Glomerular visceral epithelial cell (primary cell): ENCODE measurements at regions not wholly inside any gene's neighbourhood (a gene's known extent, or its start where the extent isn't known, plus 50 kb on each side); places are given as distances from the start of the nearest gene placed in this dataset.

Experiments used
- DNase-seq: peaks from one replicate; pipeline ENCODE4 v3.0.0-alpha.2; 2016; ENCODE audit errors: extremely low spot score

DNA sequence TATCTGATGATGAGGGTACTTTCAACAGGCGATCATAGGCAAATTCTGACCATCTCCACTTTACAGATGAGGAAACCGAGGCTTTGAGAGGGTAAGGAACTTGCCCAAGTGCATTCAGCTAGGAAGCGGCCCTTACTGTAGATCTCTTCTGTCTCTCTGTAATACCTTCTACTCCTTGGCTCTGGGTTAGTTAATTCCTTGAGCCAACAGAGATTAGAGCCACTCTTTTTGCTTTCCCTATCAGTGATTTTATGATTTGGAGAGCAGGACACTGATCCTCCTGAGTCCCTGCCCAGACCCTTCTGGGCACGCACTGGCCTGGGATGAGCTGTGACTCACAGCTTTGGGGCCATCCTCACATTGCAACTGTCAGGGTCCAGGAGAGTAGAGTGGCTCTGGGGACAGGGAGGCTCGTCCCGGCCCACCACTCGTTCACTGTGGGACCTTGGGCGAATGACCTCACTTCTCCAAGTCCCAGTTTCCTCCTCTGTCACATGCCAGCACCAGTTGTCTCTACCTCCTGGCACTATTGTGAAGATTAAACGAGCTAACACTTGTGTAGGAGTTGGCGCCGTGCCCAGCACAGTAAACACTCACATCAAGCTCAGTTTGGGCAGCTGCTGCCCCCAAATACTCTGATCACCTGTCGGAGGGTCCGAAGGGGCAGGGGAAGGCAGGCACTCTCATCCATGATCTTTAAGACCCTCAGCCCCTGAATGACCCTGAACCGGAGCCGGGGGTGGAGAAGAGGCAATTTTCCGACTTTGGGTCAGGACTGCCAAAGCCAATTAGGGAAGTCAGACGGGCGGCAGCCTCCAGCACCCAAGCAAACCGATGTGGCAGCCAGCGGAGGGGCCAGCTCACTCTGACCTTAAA, 235.0 kb downstream of the MIAT start:
- peak; percentile 52 for DNase-seq

DNA sequence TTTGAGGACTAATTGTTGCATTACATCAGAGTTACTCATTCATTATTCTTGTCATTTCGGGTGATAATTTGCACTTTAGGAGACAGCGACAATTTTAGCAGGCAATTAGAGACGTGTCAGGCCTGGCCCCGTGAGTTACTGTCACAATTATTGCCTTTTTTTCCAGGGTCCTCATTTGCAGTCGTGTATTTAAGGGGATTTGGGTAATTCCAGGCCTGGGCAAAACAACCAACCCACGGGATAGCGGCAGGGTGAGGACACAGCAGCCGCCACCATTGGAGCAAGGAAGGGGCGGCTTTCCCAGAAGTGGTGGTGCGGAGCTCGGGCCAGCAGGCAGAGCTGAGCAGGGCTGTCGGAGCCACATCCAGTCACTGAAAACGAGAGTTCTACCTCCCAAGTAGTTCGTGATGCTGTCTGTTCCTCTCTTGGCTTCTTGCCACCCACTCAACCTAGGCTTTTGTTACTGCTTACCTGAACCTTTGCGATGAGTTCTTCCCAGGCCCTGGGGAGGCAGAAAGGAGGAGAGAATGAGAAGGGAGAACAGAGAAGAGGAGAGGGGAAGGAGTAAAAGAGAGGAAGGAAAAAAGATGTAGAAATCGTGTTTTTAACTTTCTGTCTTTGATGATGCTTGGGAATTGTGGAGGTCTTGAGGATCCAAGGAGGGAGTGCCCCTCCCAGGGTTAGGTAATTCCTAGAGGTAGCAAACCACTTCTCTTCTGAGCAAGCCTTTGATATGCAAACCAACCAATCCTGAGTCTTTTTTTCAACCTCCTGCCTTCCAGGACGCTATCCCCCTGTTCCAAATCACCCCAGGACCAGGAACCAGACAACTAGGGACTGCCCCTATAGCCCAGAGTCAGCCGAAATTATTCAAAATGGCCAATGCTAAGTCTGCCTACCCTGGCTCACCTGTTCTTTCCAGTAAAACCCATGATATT, 236.1 kb downstream of the MIAT start:
- peak; percentile 51 for DNase-seq

DNA sequence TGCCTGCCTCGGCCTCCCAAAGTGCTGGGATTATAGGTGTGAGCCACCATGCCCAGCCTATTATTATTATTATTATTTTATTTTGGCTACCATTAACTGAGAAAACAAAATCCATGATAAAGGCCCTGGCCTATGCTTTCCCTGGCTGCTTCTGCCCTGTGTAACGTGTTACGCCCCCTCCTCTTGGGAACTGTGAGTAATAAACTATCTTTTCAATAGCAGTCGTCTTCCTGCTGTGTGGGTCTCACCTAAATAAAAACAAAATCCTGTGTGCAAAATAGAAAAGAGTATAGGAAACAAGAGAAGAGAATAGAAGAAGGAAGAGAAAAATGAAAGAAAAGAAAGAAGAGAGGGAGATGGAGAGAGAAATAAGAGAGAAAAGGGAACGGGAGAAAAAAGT, 237.0 kb downstream of the MIAT start:
- no peak for DNase-seq

DNA sequence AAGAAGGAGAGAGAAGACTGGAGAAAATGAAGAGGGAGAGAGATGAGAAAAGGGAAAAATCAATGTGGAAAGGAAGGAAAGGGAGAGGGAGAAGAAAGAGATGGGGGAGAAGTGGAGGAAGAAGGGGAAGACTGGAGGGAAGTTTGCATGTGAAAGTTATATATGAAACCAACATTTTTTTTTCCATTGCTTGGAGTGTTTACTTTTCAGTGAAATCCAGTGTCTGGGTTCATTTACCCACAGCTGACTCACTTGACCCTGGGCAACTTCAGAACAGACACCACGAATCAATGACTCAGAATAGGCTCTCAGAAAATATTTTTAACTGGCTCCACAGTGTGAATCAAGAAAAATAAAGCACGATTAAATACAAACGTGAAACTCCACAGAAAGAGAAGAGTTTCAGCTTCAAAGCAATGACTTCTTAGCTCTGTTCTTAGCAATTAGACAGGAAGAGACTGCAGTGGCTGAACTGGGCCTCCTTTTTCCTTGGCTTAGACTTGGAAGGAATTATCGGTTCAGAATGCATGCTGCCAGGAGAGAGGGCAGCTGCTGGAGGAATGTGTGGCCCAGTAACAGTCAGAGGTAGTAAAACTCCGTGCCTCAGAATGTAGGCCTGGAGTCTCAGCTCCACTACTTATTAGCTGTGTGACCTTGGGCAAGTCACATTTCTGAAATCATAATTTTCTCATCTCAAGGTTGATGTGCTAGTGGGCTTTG, 237.5 kb downstream of the MIAT start:
- peak; percentile 88 for DNase-seq

DNA sequence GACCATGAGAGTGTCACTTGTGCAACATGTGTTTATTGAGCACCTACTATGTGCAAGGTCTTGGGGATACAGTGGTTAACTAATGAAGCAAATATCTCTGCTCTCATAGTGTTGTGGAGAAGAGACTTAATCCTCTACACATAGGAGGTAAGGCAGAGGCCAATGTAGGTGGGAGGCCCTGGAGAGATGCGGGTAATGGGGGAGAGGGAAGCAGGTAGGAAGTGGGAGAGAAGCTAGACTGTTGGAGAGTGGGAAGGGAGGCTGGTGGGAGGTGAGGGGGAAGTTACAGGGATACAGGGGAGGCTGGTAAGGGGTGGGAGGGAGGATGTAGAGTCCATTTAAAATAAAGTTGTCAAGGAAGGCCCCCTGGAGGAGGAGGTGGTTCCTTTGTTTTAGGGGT, 240.0 kb downstream of the MIAT start:
- DNase-seq: no peak

DNA sequence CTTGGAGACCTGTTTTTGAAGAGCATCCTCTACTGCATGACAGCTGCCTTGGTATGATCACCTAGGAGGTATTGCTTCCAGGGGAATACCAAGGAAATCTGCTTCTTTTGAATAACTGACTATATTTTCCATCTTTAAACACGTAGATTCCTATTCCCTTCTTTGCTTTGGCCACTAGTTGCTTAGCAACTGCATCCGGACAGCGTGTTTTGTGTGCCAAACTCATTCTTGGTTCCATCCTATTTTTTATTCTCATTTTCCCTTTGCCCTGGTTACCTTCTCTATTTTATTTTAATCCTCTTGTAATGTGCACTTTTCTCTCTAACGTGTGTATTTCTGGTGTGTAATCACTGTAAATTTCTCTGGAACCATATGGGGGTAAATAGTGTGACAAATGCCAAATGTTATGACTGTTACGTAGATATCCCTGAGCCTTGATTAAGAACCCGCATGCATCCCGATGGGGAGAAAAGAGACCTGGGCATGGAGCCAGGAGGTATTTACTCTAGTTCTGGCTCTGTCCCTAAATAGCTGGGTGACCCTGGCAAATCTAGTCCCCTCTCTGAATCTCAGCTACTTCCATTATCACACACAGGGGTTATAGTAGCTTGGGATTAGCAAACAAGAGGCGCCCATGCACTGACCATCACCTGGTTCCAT, 241.7 kb downstream of the MIAT start:
- DNase-seq: no peak

DNA sequence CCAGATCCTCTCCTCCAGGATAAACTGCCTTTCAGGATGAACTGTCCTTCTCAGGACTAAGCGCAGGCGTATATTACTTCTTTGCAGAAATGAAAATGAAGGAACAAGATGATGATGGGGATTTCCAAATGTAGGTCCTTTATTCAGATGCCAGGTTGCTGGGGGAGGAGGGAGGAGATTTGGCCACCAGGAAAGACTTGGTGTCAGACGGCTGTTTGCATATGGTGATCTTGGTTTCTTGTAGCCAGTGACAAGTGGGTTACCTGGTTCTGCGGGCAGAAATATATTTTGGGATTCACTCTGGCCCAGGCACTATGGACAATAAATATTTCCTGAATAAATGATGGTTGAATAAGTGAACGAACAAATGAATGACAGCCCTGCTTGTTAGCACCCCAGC, 243.4 kb downstream of the MIAT start:
- no peak for DNase-seq

DNA sequence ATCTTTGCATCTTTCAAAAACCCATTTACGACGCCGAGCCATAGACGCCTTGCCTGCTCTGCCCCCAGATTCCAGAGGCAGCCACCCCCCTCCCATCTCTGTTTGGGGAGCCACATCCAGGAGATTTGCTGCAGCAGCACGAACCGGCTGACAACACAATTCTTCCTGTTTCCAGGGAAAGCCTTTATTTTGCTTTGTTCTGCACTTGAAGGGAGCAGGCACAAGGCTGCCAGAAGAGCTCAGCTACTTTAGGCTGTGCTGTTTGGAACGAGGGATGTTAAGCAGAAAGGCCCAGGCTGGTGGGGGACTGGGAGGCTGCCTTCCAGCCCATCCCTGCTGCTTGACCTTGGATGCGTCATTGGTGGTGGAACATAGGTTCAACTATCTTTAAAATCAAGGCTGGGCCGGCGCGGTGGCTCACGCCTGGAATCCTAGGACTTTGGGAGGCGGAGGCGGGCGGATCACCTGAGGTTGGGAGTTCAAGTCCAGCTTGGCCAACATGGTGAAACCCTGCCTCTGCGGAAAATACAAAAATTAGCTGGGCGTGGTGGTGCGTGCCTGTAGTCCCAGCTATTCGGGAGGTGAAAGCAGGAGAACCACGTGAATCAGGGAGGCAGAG, 243.9 kb downstream of the MIAT start:
- DNase-seq: no peak

DNA sequence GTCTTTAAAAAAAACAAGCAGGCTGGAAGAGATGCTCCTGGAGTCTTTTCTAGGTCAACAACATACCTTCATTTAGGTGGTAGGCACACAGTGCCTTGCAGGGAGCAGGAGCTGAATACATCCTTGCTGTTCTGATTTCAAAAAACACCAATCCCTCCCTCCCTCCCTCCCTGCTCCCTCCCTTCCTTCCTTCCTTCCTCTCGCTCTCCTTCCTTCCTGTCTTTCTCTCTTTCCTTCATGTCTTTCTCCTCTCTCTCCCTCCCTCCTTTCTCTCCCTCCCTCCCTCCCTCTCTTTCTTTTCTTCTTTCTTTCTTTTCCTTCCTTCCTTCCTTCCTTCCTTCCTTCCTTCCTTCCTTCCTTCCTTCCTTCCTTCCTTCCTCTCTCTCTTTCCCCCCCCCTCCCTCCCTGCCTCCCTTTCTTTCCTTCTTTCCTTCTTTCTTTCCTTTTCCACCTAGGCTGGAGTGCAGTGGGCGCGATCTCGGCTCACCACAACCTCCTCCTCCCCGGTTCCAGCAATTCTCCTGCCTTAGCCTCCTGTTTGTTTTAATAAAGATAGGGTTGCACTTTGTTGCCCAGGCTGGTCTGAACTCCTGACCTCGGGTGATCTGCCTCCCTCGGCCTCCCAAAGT, 245.1 kb downstream of the MIAT start:
- no peak for DNase-seq

DNA sequence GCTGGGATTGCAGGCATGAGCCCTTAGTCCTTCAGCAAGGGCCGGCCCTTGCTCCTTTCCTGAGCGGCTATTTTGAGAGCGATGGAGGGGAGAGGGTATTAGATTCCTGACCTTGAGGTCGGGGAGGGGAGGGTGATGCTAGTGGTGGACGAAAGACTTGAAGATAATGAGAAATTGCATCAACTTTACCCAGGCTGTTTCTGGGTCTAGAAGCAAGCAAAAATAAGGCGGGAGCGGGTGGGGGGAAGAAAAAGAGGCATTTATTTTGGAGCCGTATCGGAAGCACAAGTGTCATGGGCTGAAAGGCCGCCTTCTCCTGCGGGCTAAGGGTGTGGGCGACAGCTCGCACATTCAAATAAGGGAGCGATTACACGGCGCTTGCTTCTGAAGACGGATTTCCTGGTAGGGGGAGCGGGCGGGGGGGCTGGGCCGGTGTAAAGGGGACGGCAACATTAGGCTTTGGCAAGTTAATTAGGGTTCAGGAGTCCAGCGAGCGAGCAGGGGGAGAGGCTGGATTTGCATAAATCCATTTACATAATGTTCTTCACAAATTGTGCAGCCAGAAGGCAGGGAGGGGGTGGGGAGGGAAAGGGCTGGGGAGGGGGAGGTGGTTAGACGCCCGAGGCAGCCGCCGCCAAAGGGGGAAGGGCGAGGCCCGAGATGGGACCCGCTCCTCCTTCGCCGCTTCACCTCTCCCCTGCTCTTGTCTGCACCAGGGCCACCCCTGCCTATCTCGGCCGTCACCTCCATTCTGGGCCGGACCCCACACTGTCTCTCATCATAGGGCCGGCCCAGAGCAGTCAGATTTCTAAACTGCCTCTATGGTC, 245.9 kb downstream of the MIAT start:
- DNase-seq: no peak

DNA sequence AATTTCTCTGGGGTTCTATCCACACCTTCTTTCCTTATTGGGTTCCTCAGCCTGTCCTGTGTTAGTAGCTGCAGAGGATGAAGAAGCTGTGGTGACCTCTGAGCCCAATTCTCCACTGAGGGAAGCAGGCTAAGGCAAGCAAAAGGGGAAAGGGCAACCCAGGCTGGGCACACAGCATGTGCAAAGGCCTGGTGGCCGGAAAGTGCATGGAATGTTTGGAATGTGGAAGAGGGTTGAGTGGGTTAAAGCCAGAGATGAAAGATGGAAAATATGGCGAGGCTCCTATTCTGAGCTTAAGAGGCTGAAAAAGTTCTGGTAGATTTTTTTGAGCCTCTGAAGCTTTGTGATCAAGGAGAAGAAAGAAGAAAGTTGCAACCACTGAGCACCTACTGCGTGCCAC, 247.1 kb downstream of the MIAT start:
- no peak for DNase-seq

DNA sequence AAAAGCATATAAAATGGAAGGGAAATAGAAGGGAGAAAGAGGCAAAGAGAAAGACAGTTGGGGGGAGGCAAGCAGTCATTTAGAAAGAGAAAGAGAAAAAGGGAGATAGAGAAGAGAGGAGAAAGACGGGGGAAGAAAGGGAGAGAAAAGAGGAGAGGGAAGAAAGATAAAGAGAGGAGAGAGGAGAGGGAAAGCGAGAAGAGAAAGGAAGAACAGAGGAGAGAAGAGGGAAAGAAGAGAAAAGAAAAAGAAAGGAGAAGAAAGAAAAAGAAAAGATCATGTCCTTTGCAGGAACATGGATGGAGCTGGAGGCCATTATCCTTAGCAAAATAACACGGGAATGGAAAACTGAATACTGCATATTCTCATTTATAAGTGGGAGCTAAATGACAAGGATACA, 247.7 kb downstream of the MIAT start:
- DNase-seq: no peak

DNA sequence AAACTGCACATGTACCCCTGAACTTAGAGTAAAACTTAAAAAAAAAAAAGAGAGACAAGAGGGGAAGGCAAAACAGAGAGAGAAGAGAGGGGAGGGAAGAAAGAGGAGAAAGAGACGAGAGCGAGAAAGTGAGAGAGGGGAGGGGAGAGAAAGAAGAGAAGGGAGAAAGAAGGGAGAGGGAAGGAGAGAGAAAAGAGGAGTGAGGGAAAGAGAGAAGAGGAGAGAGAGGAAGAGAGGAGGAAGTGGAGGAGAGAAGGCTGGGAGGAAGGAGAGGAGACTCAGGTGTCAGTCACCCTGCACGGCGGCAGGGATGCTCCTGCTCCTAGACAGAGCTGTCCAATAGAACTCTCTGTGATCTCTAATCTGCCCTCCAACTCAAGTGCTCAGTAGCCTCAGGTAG, 248.3 kb downstream of the MIAT start:
- DNase-seq: no peak

DNA sequence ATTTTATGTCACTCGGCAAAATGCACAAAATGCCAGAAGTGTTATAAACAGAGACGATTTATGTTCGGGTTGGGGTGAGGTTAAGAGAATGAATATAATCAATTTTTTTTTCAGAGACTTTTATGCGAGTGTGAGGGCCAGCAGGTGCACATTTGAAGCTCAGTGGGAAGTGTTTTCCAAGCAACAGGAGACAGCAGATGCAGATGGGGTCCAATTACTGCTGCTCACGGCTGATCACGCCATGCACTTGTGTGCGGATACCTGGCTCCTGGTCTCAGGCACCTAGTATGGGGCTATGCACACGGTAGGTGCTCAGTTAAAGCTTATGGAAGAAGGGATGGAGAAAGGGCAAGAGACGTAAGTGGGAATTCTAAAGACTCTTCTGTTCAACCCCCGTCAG, 249.1 kb downstream of the MIAT start:
- no peak for DNase-seq

DNA sequence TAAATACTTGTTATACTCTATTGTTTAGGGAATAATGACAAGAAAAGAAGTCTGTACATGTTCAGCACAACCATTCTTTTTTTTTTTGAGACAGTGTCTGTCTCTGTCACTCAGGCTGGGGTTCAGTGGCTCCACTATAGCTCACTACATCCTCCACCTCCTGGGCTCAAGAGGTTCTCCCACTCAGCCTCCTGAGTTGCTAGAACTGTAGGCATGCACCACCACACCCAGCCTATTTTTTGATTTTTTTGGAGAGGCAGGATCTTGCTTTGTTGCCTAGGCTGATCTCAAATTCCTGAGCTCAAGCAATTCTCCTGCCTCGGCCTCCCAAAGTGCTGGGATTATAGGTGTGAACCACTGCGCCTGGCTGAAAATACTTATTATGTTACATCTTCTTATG, 250.0 kb downstream of the MIAT start:
- no peak for DNase-seq

DNA sequence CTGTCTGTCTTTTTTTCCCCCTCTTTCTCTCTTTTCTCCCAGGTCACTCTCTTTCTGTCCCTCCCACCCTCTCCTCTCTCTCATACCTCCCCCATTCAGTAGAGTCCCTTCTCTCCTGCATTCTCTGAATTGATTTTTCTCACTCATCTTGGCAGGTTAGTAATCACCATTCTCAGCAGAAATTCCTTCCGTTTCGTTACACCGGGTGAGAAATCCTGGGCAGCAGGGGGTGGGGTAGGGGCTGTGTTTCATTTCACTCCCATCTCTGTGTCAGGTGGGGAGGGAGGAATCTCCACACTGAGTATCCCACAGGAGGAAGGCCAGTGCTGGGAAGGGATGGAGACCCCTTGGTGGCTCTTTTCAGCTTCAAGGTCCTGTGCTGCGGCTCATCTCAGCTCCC, 253.5 kb downstream of the MIAT start:
- no peak for DNase-seq

DNA sequence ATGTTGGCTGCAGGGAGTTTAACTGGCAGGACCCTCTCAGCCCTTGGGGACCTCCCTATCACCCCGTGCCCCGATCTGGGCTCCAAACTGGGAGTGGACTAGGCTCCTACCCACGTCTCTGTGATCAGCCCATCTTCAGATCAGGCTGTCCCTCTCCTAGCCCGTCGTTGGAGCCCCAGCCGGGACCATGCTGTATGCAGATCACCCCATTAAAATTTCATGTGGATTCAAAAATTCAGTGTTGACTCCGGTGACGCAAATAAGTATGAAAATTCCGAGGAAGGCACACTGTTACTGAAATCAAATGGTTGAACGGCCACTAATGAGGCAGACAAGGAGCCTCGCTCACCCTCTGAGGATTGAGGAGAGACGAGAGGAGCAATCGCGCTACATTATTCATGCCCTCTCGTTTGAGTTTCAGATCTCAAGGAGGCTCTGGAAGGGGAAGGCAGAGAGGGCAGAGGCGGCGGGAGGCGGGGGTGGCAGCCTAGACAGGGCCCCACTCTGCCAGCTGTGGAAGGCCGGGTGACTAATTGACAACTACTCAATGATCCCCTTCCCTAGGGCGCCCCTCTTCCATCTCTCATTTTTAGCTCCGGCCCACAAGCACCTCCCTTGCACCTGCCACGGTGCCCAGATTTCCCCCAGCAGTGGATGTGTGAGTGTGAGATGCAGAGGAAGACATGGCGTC, 255.4 kb downstream of the MIAT start:
- no peak for DNase-seq

DNA sequence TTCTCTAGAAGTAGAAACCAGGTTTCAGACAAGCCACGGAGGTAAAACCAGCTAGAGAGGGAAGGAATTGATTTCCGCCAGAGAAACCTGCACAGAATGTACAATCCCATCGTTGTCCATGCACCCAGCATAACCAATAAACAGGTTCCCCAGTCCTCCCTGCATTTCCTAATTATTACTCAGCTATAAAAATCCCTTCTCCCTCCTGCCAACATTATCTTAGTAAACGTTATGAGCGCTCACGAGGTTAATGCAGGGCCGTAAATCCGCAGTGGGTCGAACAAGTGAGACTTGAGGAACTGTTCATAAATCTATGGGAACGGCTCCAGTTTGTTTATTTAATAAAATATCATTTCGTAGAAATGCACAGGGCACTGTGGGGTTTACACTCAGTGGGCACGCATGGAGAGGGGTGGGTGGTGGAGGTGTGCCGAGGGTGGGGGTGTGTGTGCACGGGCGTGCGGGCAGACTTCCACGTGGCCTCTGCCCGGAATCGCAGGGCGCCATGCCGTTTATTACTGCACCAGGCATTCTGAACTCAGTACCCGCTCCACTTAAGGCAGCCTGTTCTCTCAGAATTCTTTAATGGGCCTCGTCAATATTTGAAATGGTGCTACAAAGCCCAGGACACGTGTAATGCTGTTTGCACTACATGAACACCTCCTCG, 257.3 kb downstream of the MIAT start:
- no peak for DNase-seq

DNA sequence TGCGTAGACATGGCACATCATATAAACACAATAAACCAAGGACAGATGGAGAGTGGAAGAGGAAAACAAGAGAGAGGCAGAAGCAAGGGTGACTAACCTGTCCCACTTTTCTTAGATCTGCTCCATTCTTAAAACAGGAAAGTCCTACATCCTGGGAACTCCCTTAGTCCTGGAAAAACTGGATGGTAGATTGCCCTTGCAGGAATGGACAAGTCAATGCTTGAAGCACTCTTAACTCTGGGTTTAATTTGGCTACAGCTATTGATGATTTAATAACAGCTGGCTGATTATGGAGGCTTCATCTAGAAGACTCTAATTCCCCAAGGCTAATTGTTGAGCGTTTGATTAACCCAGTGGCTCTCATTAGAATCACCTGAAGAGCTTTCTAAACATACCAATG, 258.8 kb downstream of the MIAT start:
- no peak for DNase-seq
